ENCODE measurements at regions not wholly inside any gene's neighbourhood (a gene's known extent, or its start where the extent isn't known, plus 50 kb on each side); places are given as distances from the start of the nearest gene placed in this dataset.

GRCh38 chr4:126748736-126749135, 884.0 kb upstream of the INTU start:
- TF ChIP-seq CTCF (conservative IDR thresholded peaks at IDR 0.05 in 1 of 2, IDR thresholded peaks at IDR 0.05 in 1 of 2; ENCODE audit: low read depth in 1 of 2, low read length in 2 of 2) (no peak), EZH2 (IDR thresholded peaks at IDR 0.05; ENCODE audit: low read length, missing control alignments) (no peak)

Measured in fibroblast of lung (primary cell).